Liver (tissue), 8 donors: ENCODE measurements at regions not wholly inside any gene's neighbourhood (a gene's known extent, or its start where the extent isn't known, plus 50 kb on each side); places are given as distances from the start of the nearest gene placed in this dataset.

Experiments
- DNase-seq: peaks from one replicate; pipeline ENCODE4 v3.0.0-alpha.2; 2017; ENCODE audit warnings: low spot score
- H3K27ac ChIP-seq, 2 donors: one replicate each; pipeline ENCODE4 v1.7.0; 2013; ENCODE audit warnings: inconsistent platforms in 2 of 2, low read length in 2 of 2, control low read depth in 1 of 2, low read depth in 1 of 2, mild to moderate bottlenecking in 1 of 2
- H3K27me3 ChIP-seq, 4 donors: one replicate each; pipeline versions ENCODE4 v1.6.1 to v1.7.0; 2013; ENCODE audit warnings: low read length in 3 of 4, inconsistent platforms in 1 of 4, mild to moderate bottlenecking in 1 of 4, moderate library complexity in 1 of 4; ENCODE audit not compliant: control insufficient read depth in 4 of 4, insufficient read depth in 4 of 4
- H3K36me3 ChIP-seq, 4 donors: one replicate each; pipeline versions ENCODE4 v1.6.1 to v1.7.0; 2013; ENCODE audit warnings: low read length in 3 of 4, mild to moderate bottlenecking in 3 of 4, low read depth in 1 of 4, moderate library complexity in 1 of 4; ENCODE audit not compliant: control insufficient read depth in 4 of 4, insufficient read depth in 3 of 4
- H3K4me1 ChIP-seq, 4 donors: one replicate each; pipeline versions ENCODE4 v1.6.1 to v1.7.0; 2013; ENCODE audit warnings: low read length in 3 of 4, mild to moderate bottlenecking in 3 of 4, moderate library complexity in 1 of 4; ENCODE audit not compliant: control insufficient read depth in 4 of 4, insufficient read depth in 4 of 4
- H3K4me3 ChIP-seq, 3 donors: one replicate each; pipeline versions ENCODE4 v1.6.1 to v1.7.0; 2013; ENCODE audit warnings: low read length in 3 of 3, control low read depth in 1 of 3, low read depth in 1 of 3, mild to moderate bottlenecking in 1 of 3
- H3K9ac ChIP-seq, 2 donors: one replicate each; pipeline ENCODE4 v1.7.0; 2013; ENCODE audit warnings: low read length in 2 of 2, mild to moderate bottlenecking in 2 of 2, moderate library complexity in 2 of 2, control low read depth in 1 of 2, low read depth in 1 of 2
- H3K9me3 ChIP-seq, 4 donors: one replicate each; pipeline versions ENCODE4 v1.6.1 to v1.7.0; 2013; ENCODE audit warnings: low read length in 3 of 4; ENCODE audit not compliant: control insufficient read depth in 4 of 4
- ATF3 ChIP-seq: IDR thresholded peaks from 2 replicates; pipeline ENCODE4 v1.6.1; 2016; ENCODE audit warnings: antibody characterized with exemption
- CTCF ChIP-seq: fragments of 150-350 bp; IDR thresholded peaks from 2 replicates; pipeline ENCODE4 v1.5.1; 2017; ENCODE audit warnings: improper control_type of control experiment, low read depth, low read length; ENCODE audit not compliant: missing input control
- EGR1 ChIP-seq, 2 donors: IDR thresholded peaks; 2 replicates each; pipeline ENCODE4 v1.6.1; 2016 to 2018; ENCODE audit warnings: antibody characterized with exemption in 2 of 2, low read depth in 2 of 2
- FOXA1 ChIP-seq: IDR thresholded peaks from 2 replicates; pipeline ENCODE4 v1.6.1; 2016; ENCODE audit warnings: antibody characterized with exemption
- FOXA2 ChIP-seq: IDR thresholded peaks from 2 replicates; pipeline ENCODE4 v1.6.1; 2016; ENCODE audit warnings: antibody characterized with exemption
- GABPA ChIP-seq, 2 donors: IDR thresholded peaks in 1 of 2; conservative IDR thresholded peaks in 1 of 2; 2 replicates each; pipeline ENCODE4 v1.6.1; 2016; ENCODE audit warnings: antibody characterized with exemption in 2 of 2, mild to moderate bottlenecking in 1 of 2, moderate library complexity in 1 of 2
- HNF4A ChIP-seq, 2 donors: conservative IDR thresholded peaks; 2 replicates each; pipeline ENCODE4 v1.6.1; 2016; ENCODE audit warnings: antibody characterized with exemption in 2 of 2, mild to moderate bottlenecking in 2 of 2
- HNF4G ChIP-seq: IDR thresholded peaks from 2 replicates; pipeline ENCODE4 v1.6.1; 2016; ENCODE audit warnings: antibody characterized with exemption
- JUND ChIP-seq, 2 donors: IDR thresholded peaks; 2 replicates each; pipeline ENCODE4 v1.6.1; 2016; ENCODE audit warnings: antibody characterized with exemption in 2 of 2
- MAX ChIP-seq: IDR thresholded peaks from 2 replicates; pipeline ENCODE4 v1.6.1; 2016; ENCODE audit warnings: antibody characterized with exemption
- NR2F2 ChIP-seq: IDR thresholded peaks from 2 replicates; pipeline ENCODE4 v1.6.1; 2016; ENCODE audit warnings: antibody characterized with exemption
- RAD21 ChIP-seq, 2 donors: IDR thresholded peaks; 2 replicates each; pipeline ENCODE4 v1.6.1; 2016; ENCODE audit warnings: antibody characterized with exemption in 2 of 2, mild to moderate bottlenecking in 2 of 2
- REST ChIP-seq: IDR thresholded peaks from 2 replicates; pipeline ENCODE4 v1.6.1; 2016; ENCODE audit warnings: antibody characterized with exemption, mild to moderate bottlenecking
- RXRA ChIP-seq, 2 donors: IDR thresholded peaks; 2 replicates each; pipeline ENCODE4 v1.6.1; 2017 to 2018; ENCODE audit warnings: antibody characterized with exemption in 2 of 2, mild to moderate bottlenecking in 1 of 2
- SP1 ChIP-seq: IDR thresholded peaks from 2 replicates; pipeline ENCODE4 v1.6.1; 2018; ENCODE audit warnings: antibody characterized with exemption, mild to moderate bottlenecking
- TAF1 ChIP-seq: conservative IDR thresholded peaks from 2 replicates; pipeline ENCODE4 v1.6.1; 2016; ENCODE audit warnings: antibody characterized with exemption, mild to moderate bottlenecking
- YY1 ChIP-seq: IDR thresholded peaks from 2 replicates; pipeline ENCODE4 v1.6.1; 2016; ENCODE audit warnings: antibody characterized with exemption, mild to moderate bottlenecking
- WGBS: extraction: QIAGEN DNeasy Blood & Tissue Kit; methylation state at CpG from one replicate; pipeline ENCODE4 v1.1.7; 2013; 5-methylcytosine and 5-hydroxymethylcytosine counted together
- donor health status: healthy.
- donor health status: healthy.
- donor health status: healthy.
- donor health status: healthy.
- donor health status: healthy.

- Histone ChIP-seq H3K36me3 (no peaks in the 10 kb centered on the region), H3K4me1 (no peaks in the 10 kb centered on the region), H3K27ac (no peak overlapping the region), H3K27me3 (no peaks in the 10 kb centered on the region), H3K9ac (no peak overlapping the region), H3K9me3 (no peaks in the 10 kb centered on the region), H3K4me3 (no peak overlapping the region)
- WGBS, result 65% methylated on average over 4 of the region's 4 CpGs
- TF ChIP-seq MAX (no peak), HNF4G (no peak), JUND (IDR thresholded peaks at IDR 0.05) (no peak), TAF1 (no peak), GABPA (IDR thresholded peaks at IDR 0.05 in 1 of 2, conservative IDR thresholded peaks at IDR 0.05 in 1 of 2) (no peak), NR2F2 (no peak), FOXA2 (no peak), CTCF (no peak), RAD21 (IDR thresholded peaks at IDR 0.05) (no peak), FOXA1 (no peak), YY1 (no peak), RXRA (IDR thresholded peaks at IDR 0.05) (no peak), EGR1 (IDR thresholded peaks at IDR 0.05; ENCODE audit: low read depth in 2 of 2) (no peak), REST (no peak)
- no peak for DNase-seq
Measured at GRCh38 chr15:94815110-94815731, 583.9 kb downstream of the MCTP2 start.

- TF ChIP-seq RXRA (IDR thresholded peaks at IDR 0.05) (no peak), REST (no peak), JUND (IDR thresholded peaks at IDR 0.05) (no peak), SP1 (no peak), YY1 (no peak), RAD21 (IDR thresholded peaks at IDR 0.05) (no peak), MAX (no peak), HNF4A (conservative IDR thresholded peaks at IDR 0.05) (no peak), TAF1 (no peak), NR2F2 (no peak), CTCF (no peak), FOXA1 (no peak), ATF3 (no peak), HNF4G (no peak), EGR1 (IDR thresholded peaks at IDR 0.05; ENCODE audit: low read depth in 2 of 2) (no peak)
- WGBS, result 84% methylated on average over 5 of the region's 5 CpGs
- Histone ChIP-seq H3K9ac (no peak overlapping the region), H3K9me3 (no peaks in the 10 kb centered on the region), H3K27me3 (no peaks in the 10 kb centered on the region), H3K36me3 (no peaks in the 10 kb centered on the region), H3K4me3 (no peak overlapping the region), H3K27ac (no peak overlapping the region), H3K4me1 (no peaks in the 10 kb centered on the region)
- no peak for DNase-seq
Measured at GRCh38 chr15:94815914-94816313, 584.6 kb downstream of the MCTP2 start.
